Neural progenitor cell (in vitro differentiated cells): ENCODE measurements at regions not wholly inside any gene's neighbourhood (a gene's known extent, or its start where the extent isn't known, plus 50 kb on each side); places are given as distances from the start of the nearest gene placed in this dataset.

Source experiments
- CTCF ChIP-seq: fragments of 200-600 bp; sonication (generic); IDR thresholded peaks from 2 replicates; pipeline ENCODE4 v1.5.1; 2017; ENCODE audit warnings: antibody characterized with exemption, mild to moderate bottlenecking
- EZH2 ChIP-seq: fragments of 200-600 bp; sonication (generic); IDR thresholded peaks from 2 replicates; pipeline ENCODE4 v1.6.1; 2017; ENCODE audit warnings: antibody characterized with exemption, mild to moderate bottlenecking, moderate library complexity
- EZH2phosphoT487 ChIP-seq: fragments of 200-600 bp; sonication (generic); IDR thresholded peaks from 2 replicates; pipeline ENCODE4 v1.6.1; 2017; ENCODE audit warnings: antibody characterized with exemption

- TF ChIP-seq CTCF (no peak), EZH2 (no peak), EZH2phosphoT487 (no peak)
Measured at GRCh38 chr5:142421621-142422397, 97.0 kb upstream of the SPRY4 start.
